GM18520 (cell line): ENCODE measurements at regions not wholly inside any gene's neighbourhood (a gene's known extent, or its start where the extent isn't known, plus 50 kb on each side); places are given as distances from the start of the nearest gene placed in this dataset.

Experiments used
- ATAC-seq: cut with Tn5 transposase; IDR thresholded peaks from one replicate; pipeline ENCODE4 v1.9.1; 2021; ENCODE audit not compliant: unreplicated experiment

DNA sequence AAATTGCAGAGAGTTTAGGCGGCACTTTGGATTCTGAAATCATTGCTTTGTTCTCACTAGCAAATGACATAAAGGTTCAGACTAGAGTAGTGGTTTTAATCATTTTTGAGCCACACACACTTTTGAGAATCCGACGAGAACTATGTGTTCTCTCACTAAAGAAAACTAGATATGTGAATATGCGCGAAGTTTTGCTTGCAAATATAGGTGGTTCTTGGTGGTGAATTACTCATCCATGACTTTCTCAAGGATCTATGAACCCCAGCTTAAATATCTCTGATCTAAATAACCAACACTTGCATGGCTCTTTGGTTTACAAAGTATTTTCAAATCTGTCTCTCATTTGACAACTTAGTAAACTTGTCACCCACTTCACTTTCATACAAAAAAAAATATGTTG, 54.8 kb downstream of the NOG start:
- no peak for ATAC-seq

DNA sequence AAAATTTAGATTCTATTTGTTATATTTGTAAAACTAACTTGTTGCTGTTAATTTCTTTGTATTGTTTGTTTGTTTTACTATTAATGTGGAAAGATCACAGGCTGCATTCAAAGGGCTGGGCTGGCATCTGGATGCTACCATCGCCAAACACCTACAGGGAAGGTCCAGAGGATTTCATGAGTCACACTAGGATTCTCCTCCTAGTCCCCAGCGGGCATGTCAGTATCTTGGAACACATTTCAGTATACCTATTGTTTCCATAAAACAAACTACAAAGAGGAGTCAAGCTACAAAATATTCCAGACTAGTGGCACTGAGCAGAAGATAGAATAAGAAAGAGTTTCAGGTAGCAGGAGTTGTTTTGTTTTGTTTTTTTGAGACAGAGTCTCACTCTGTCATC, 55.3 kb downstream of the NOG start:
- ATAC-seq, result no peak

DNA sequence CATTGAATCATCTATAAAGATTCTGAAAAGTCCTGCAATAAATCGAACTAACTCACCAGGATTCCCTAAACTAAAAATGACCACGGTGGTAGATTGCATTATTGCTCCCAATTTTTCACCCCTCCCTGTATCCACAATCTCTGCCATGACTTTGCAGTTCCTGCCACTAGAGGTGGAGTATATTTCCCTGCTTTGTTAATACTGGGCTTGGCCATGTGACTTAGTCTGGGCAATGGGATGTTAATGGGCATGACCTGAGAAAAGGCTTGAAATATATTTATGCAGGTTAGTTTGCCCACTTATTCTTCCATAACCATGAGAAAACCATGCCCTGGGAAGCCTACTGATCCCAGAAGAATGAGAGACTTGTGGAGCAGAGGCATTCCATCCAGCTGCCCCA, 59.1 kb downstream of the NOG start:
- ATAC-seq, result no peak

DNA sequence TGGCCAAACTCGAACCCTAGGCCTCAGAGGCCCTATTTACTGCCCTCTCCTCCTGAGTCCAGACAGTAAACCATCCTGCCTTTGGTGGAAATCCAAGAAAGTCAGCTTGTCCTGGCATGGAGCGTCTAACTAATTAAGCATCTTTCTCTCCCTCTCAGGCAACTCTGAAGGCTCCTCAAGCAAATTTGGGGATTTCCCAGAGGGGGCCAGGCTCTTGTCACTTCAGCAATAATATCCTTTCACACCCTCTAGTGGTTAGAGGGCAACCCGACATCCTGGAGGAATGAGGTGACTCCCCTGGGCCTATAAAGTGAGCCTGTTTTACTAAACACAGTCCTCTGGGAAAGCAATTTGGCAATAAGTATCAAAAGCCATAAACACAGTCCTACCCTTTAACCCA, 60.4 kb downstream of the NOG start:
- peak; percentile 95 for ATAC-seq

DNA sequence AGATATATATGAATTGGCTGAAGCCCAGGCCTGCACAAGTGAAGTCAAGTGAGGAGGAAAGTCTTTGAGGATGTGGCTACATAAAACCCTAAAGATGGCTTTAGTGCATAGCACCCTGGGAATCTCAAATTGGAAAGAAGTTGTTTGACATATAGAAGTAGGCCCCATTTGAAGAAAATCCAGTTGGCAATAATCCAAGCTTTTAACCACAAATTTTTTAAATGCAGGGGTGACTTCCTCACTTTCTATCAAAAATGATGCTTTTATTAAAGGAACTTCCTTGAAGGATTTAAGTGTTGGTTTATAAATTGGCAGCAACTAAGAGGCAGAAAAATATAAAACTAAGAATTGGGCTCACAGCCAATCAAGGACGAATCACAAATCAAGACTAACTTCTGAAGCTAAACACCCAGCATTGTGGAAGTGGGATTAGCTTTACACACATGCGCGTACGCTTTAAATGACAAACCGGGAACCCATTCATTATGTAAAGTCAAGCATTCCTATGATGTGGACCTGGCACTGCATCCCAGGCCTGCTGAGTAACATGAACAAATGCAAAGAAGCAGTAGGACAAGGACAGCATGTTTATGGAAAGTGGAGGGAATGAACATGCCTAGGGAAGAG, 63.3 kb downstream of the NOG start:
- ATAC-seq, result no peak

DNA sequence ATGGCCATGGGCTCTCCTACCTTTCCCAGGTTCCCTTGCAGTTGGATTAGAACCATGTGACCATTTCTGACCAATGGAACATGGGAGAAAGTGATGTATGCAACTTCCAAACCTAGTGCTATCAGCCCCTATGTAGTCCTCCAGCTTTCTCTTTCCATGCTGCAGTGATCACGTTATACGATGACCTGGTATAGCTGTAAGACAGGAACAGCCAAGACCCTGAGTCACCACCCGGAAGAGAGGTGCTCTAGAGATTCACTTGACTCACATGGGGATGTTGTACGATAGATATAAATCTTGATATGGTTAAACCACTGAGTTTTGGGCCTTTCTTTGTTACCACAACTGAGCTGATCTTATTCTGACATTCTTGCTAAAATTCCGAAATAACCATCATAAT, 65.1 kb downstream of the NOG start:
- no peak for ATAC-seq

DNA sequence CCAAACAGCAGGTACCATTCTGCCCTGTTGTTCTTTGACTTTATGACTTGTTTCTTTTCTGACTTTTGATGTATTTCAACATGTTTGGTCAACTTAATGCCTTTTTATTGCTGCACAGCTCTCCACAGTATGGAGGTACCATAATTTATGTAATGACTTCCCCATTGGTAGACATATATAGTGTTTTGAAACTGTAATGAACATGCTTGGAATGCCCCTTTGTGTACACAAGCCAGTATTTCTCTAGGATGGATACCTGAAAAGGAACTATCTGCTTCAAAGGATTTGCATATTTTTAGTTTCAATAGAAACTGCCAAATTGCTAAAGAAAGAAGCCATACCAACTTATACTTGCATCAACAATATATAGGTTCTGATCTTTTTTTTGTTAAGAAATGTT, 66.1 kb downstream of the NOG start:
- no peak for ATAC-seq

DNA sequence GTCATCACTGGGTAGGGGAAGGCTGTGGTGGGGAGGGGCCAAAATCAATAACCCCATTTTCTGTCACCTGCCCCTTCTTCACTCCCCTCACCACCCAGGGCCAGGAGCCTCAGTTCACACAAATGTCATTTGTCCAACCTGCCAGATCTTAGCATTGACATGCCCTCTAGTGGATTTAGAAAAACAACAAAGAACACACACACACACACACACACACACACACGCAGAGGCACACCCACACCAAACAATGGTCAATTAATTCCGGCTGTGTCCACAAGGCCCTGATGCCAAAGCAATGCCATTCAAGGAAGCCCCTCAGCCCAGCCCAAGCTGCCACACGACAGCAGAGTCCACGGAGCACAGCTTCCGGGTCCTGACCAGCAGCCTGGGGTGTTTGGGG, 68.4 kb downstream of the NOG start:
- ATAC-seq, result no peak

DNA sequence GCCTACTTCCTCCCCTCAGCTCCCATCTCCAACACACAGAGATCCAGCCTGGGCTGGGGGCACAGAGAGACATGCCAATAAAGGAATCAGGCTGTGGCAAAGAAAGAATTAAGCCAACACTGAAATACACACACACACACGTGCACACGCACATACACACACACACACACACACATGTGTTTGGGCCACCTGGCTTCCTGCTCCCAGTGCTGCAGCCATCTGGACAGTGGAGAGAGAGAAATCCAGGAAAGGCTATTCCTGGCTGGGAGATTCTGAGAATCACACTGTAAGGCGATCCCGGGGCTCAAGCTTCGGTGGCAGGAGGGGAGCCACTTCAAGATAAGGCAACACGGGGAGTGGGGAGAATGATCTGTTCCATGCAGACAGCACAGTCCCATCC, 72.4 kb downstream of the NOG start:
- no peak for ATAC-seq

DNA sequence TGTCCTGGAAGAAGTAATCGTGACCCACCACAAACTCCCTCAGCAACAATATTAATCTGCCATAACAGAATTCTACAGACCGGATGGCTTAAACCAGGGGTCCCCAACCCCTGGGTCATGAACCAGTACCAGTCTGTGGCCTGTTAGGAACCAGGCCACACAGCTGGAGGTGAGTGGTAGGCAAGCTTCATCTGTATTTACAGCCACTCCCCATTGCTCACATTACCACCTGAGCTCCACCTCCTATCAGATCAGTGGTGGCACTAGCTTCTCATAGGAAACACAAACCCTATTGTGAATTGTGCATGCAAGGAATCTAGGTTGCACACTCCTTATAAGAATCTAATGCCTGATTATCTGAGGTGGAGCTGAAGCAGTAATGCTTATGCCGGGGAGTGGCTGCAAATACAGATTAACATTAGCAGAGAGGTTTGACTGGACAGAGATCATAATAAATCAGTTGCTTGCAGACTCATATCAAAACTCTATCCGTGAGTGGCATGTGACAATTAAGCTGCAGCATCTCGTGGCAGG, 74.5 kb downstream of the NOG start:
- ATAC-seq, result no peak

DNA sequence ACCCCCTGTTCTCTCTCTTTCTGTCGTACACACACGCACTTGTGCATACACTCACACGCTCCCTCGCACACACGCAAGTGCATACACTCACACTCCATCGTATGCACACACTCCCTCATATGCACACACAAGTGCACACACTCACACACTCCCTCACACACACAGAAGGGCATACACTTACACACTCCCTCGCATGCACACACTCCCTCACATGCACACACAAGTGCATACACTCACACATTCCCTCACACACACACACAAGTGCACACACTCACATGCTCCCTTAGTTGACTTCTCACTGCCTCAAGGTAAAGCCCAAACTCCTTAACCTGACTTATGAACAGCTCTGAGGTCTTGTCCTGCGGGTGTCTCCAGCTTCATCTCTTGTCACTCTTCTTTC, 78.7 kb downstream of the NOG start:
- ATAC-seq, result no peak

DNA sequence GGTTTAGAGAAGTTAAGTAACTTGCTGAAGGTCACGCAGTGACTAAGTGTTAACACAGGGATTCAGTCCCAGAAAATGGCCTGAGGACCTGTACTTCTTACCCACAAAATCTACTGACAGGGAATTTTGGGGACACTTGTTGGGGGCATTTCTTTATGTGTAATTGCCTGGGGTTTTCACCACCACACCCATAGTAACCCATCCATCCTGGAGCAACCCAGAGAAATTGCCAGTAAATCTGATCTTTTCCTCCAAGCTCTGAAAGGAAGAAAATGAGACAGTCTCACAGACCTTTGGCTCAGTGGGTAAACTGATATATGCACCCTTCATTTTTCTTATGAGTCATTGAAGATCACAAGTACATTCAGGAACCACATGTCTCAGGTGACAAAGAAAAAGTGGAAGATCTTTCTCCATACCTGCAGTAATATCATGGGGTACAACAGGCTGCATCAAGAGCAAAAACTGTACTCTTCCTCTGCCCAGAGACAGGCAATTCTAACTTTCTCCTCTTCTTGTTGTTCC, 81.0 kb downstream of the NOG start:
- ATAC-seq, result no peak

DNA sequence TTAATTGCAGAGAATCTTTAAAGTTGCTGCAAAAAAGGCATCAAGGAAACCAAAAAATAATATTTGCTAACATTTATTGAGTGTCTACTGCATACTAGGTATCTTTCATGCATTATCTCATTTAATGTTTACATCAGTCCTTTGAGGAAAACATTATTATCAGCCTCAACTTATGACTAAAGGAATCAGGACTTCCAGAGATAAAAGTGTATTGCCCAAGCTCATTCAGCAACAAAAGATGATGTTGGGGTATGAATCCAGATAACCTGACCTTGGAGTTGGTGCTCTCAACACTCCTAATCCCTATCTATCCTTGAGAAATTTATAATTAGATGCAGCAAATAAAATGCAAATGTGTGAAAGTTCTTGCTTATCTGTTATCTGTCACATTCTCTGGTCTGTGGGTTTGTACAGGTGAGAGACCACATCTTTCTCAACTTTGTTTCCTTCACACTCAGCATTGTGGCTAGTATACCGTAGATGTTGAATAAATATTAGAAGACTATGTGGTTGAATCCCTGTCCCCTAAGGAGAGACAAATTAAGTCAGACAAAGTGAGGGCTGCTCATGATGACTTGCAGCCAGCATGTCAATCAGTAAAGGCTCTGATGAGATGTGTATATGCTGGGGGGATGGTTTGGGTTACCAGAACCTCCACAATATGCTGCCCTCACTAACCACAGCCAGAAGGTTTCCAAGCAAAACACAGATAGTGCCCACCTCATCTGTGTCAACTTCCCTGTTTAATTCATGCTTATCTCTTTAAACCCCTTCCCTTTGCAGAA, 82.6 kb downstream of the NOG start:
- no peak for ATAC-seq

DNA sequence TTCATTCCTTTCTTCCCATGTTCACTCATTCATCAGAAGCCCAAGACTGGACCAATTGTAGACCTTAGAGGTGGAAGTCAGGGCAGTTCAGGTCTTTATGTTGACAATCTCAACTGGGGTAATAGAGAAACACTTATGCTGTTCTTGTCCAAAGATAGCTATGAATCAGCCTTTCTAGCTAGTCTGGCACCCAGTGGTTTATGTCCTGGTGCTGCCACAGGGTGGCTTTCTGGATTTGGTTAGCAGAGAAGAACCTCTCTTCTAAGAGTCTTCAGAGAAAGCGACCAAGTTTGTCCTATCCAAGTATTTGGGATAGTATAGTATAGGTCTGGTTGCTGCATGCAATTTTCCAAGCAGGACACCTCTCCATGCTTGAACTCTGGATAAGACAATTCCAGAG, 83.3 kb downstream of the NOG start:
- ATAC-seq, result no peak

DNA sequence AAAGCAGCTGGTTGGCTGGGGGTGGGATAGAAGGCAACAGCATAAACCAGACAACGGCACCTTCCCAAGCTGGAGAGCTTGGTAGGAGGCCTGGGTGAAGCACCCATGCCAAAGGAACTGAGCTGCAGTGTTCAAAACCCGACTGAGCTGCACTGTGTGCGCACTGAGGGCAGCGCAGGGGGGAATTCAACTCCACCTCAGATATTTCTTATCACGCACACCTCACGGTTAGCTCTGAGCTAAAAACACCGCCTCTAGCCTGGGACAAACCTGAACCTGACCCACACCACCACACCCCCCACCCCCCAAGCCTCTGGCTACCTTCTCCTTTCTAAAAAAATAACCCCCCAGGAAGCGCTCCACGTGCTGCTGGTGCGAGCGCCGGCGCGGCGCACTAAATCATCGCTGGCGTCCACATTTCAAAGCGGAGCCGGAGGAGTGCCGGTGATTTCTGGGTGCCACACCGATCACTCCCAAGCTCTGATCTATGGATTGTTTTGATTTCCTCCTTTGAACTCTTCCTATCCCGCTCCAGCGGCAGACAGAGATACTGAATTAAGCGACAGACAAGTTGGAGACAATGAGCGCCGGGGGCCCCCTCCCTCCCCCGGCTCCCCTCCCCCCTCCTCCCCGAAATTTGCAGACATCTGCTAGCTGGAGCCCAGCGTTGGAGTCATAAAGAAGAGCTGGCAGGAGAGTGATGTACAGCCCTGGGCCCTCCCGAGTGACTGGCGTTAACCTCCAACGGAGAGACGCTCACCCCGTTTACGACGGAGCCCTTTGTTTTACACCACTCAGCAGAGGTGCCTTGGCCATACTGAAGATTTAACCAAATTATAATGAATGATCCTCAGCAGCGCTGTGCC, 85.0 kb downstream of the NOG start:
- ATAC-seq, result no peak

DNA sequence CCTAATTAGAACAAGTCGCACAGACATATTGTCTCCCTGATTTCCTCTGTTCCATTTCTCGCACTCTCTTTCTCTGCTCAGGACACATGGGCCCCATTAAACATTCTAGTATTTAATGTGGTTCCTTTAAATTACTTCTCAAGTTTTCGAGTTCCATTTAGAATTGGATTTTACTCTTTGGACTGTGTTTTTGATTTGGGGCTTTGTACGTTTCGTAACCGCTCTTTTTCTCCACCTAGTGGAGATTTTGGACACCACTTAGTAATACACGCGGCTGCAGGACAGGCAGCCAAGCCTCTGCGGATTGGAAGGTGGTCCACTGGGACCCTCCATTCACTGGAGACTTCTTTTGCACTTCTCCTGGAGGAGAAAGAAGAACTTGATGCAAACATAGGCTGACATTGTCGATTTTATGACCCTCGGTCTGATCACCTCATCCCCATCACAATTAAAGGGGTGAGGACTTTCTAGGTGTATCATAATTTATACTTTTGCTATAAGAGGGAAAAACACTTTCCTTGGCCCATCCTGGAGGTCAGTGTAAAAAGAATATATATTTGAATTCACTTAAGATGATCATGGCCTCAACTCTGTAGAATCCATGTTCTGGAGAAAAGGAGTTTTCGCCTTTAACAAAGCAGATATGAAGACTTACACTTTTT, 85.7 kb downstream of the NOG start:
- no peak for ATAC-seq

DNA sequence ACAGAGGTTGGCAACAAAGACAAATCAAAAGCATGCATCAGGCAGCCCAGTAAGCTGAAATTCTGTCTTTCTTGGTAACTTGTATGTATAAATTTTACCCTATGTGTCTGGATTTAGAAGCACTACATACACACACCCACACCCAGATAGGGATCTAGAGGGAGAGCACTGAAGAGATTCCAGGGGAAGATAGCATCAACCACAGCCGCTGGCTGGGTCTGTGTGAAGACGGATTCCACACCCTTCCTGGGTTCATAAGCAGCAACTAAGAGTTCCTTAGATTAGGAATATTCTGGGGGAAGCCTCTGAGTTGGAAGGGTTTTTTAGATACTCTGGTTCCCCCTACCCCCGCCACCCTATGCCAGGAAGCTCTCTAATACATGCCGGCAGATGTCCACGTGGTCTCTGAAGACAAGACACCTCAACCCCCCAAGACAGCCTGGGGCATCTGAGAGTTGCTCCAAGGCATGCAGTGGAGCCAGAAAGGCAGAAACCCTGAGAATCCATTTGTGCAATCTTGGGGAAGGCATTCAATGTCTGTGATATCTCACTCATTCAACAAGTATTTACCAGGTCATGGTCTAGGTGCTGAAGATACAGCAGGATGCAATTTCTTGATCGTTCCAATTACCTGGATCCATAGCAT, 86.4 kb downstream of the NOG start:
- ATAC-seq, result no peak

DNA sequence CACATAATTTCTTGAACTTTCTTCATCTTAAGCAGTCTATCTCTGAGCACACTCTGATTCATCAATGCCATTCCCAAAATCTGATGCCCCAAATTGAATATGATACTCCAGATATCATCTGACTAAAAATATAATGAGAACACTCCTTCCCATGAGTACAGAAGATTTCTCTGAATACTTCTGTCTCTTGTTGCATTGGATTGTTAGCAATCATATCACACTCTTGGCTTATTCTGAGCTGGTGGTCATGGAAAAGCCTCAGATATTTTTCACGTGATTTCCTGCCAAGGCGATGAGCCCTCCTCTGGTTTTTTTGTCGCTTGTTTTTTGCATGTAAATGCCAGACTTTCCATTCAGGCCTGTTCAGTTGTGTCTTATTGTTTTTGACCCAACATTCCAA, 87.2 kb downstream of the NOG start:
- no peak for ATAC-seq

DNA sequence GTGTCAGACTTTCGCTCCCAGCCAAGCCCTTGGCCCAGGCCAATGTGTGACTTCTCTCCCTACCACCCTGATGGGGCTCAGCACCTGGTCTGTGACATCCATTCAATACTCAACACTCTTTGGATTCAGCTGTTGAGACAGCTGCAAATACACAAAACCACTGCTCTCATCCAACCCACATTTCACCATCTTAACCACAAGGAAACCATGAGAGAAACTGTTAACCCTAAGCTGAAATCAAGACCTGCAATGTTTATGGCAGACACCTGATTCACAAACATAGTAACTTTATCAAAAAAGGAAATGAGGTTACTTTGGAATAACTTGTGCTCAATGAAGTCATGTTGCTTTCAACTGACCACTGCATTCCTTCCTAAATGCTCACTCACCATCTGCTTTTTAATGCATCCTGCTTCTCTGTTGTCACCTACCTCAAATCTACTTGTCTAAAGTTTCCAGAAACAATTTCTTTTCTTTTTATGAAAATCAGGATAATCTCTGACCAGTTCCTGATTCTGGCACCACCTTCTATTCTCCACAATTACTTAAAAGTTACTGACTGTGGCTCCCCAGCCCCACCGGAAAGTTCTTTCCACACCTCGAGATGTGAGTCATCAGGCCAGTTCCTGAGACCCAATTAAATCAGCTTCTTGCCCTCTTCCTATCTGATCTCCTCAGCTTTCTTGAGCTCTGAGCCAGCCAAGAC, 88.2 kb downstream of the NOG start:
- ATAC-seq, result peak; percentile 72

DNA sequence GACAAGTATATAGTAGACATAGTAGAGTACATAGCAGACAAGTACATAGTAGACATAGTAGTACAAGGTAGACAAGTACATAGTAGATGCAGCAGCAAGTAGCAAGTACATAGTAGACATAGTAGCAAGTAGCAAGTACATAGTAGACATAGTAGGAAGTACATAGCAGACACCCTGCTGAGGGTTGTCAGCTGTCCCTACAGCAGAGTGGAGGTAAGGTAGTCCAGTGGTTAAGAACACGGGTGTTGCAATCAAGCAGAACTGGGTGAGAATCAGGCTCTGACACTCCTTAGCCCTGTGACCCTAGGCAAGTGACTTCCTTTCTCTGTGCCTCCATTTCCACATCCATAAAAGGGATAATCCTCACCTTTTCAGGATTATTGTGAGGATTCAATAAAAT, 94.7 kb downstream of the NOG start:
- ATAC-seq, result no peak
